ENCODE measurements at regions not wholly inside any gene's neighbourhood (a gene's known extent, or its start where the extent isn't known, plus 50 kb on each side); places are given as distances from the start of the nearest gene placed in this dataset.

- no peaks in the 10 kb centered on the region for H3K27me3 ChIP-seq (ENCODE audit: control insufficient read depth, insufficient read depth, low read length)
- no peaks in the 10 kb centered on the region for H3K36me3 ChIP-seq (ENCODE audit: control insufficient read depth in 2 of 3, insufficient read depth in 3 of 3, low read length in 3 of 3)
- no peak for DNase-seq
- peaks cover 0 to 3% (median 0%) of the 10 kb centered on the region in 3 donors for H3K4me1 ChIP-seq (ENCODE audit: control insufficient read depth in 2 of 3, insufficient read depth in 2 of 3, low read depth in 1 of 3, low read length in 3 of 3)
- no peak overlapping the region for H3K9ac ChIP-seq (ENCODE audit: low read length in 3 of 3)
- intact Hi-C loops (cut with DNase I) = no loop called here
- FAIRE-seq = no peak
- no peaks in the 10 kb centered on the region for H3K9me3 ChIP-seq (ENCODE audit: control insufficient read depth in 2 of 3, insufficient read depth in 1 of 3, low read length in 3 of 3)
- TF ChIP-seq, protein P1, sequence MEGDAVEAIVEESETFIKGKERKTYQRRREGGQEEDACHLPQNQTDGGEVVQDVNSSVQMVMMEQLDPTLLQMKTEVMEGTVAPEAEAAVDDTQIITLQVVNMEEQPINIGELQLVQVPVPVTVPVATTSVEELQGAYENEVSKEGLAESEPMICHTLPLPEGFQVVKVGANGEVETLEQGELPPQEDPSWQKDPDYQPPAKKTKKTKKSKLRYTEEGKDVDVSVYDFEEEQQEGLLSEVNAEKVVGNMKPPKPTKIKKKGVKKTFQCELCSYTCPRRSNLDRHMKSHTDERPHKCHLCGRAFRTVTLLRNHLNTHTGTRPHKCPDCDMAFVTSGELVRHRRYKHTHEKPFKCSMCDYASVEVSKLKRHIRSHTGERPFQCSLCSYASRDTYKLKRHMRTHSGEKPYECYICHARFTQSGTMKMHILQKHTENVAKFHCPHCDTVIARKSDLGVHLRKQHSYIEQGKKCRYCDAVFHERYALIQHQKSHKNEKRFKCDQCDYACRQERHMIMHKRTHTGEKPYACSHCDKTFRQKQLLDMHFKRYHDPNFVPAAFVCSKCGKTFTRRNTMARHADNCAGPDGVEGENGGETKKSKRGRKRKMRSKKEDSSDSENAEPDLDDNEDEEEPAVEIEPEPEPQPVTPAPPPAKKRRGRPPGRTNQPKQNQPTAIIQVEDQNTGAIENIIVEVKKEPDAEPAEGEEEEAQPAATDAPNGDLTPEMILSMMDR (IDR thresholded peaks at IDR 0.05; ENCODE audit: borderline replicate concordance, extremely low read depth, insufficient read depth) = no peak
- H3K4me3 ChIP-seq (ENCODE audit: low read length in 3 of 3) = no peak overlapping the region
- no peak overlapping the region for H3K27ac ChIP-seq (ENCODE audit: low read depth in 2 of 2, low read length in 2 of 2)
These were observed 184.5 kb upstream of the NFE2L3 start for GRCh38 chr7:25967278-25968204.

DNA sequence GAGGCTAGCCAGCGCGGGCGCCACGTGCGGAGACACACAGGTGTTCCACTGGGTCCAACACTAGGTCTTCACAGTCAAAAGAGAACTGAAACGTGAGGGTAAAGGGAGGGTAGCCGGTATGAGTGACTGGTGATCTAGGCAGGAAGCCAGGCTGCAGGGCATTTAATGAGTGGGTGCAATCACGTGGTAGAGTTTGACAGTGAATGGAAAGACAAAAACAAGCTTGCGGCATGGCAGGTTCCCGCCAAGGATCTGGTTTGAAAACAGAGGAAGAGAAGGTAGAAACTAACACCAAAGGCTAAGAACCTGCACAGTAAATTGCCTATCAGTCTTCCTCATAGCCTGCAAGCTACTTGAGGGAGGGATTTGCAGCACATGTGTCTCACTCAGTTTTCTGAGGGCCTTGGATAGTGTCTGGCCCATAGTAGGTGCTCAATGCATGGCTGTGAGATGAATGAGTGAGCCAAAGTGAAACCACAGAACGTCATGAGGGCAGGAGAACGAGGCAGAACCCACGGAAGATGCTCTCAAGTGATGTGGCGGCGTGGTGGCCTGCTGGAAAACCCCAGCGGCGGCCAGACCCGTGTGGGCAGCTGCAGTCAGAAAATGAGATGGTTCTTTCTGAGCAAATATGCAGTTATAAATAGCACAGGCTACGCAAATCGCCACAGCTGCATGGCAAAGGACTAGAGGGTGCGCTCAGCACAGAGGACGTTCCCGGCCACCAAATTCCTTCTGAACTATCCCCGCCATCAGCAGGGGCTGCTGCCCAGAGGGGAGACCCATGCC is 183.6 kb upstream of the NFE2L3 start:
- H3K36me3 ChIP-seq (ENCODE audit: control insufficient read depth in 2 of 3, insufficient read depth in 3 of 3, low read length in 3 of 3) = no peaks in the 10 kb centered on the region
- no peaks in the 10 kb centered on the region for H3K9me3 ChIP-seq (ENCODE audit: control insufficient read depth in 2 of 3, insufficient read depth in 1 of 3, low read length in 3 of 3)
- no peak for DNase-seq
- no peak overlapping the region for H3K27ac ChIP-seq (ENCODE audit: low read depth in 2 of 2, low read length in 2 of 2)
- intact Hi-C loops (cut with DNase I) = no loop called here
- no peak overlapping the region for H3K9ac ChIP-seq (ENCODE audit: low read length in 3 of 3)
- H3K4me1 ChIP-seq (ENCODE audit: control insufficient read depth in 2 of 3, insufficient read depth in 2 of 3, low read depth in 1 of 3, low read length in 3 of 3) = no peaks in the 10 kb centered on the region
- TF ChIP-seq, protein P1 (IDR thresholded peaks at IDR 0.05; ENCODE audit: borderline replicate concordance, extremely low read depth, insufficient read depth) = no peak
- FAIRE-seq = no peak
- H3K4me3 ChIP-seq (ENCODE audit: low read length in 3 of 3) = no peak overlapping the region
- H3K27me3 ChIP-seq (ENCODE audit: control insufficient read depth, insufficient read depth, low read length) = no peaks in the 10 kb centered on the region

GRCh38 chr7:25970356-25970755 is 181.6 kb upstream of the NFE2L3 start:
- no peaks in the 10 kb centered on the region for H3K4me1 ChIP-seq (ENCODE audit: control insufficient read depth in 2 of 3, insufficient read depth in 2 of 3, low read depth in 1 of 3, low read length in 3 of 3)
- no peak overlapping the region for H3K4me3 ChIP-seq (ENCODE audit: low read length in 3 of 3)
- FAIRE-seq = no peak
- no peak overlapping the region for H3K27ac ChIP-seq (ENCODE audit: low read depth in 2 of 2, low read length in 2 of 2)
- DNase-seq = no peak
- intact Hi-C loops (cut with DNase I) = no loop called here
- no peak overlapping the region for H3K9ac ChIP-seq (ENCODE audit: low read length in 3 of 3)
- TF ChIP-seq, protein P1 (IDR thresholded peaks at IDR 0.05; ENCODE audit: borderline replicate concordance, extremely low read depth, insufficient read depth) = no peak
- no peaks in the 10 kb centered on the region for H3K27me3 ChIP-seq (ENCODE audit: control insufficient read depth, insufficient read depth, low read length)
- H3K36me3 ChIP-seq (ENCODE audit: control insufficient read depth in 2 of 3, insufficient read depth in 3 of 3, low read length in 3 of 3) = no peaks in the 10 kb centered on the region
- no peaks in the 10 kb centered on the region for H3K9me3 ChIP-seq (ENCODE audit: control insufficient read depth in 2 of 3, insufficient read depth in 1 of 3, low read length in 3 of 3)

Data from kidney (tissue), 13 donors.